GM23338 (cell line): ENCODE measurements at regions not wholly inside any gene's neighbourhood (a gene's known extent, or its start where the extent isn't known, plus 50 kb on each side); places are given as distances from the start of the nearest gene placed in this dataset.

Source experiments
- ATAC-seq: fragments of 200-7000 bp; cut with Tn5 transposase; 3 replicates; pipeline ENCODE4 v1.9.1; 2020
- DNase-seq: peaks from one replicate; pipeline ENCODE4 v3.0.0-alpha.2; 2015; ENCODE audit warnings: low spot score
- H2AFZ ChIP-seq: fragments of 200-600 bp; sonication (generic); 2 replicates; pipeline ENCODE4 v1.8.0; 2016; ENCODE audit warnings: antibody characterized with exemption, mild to moderate bottlenecking, moderate library complexity
- H3F3A ChIP-seq: fragments of 200-600 bp; sonication (generic); replicated peaks from 2 replicates; pipeline ENCODE4 v1.8.0; 2017; ENCODE audit warnings: antibody characterized with exemption, mixed run types, low read depth
- H3K27ac ChIP-seq: fragments of 200-600 bp; sonication (generic); 2 replicates; pipeline ENCODE4 v1.6.1; 2016; ENCODE audit warnings: low read depth
- H3K27me3 ChIP-seq: fragments of 200-600 bp; sonication (generic); 2 replicates; pipeline ENCODE4 v1.8.0; 2016; ENCODE audit warnings: mild to moderate bottlenecking, mixed run types, moderate library complexity; ENCODE audit not compliant: insufficient read depth
- H3K36me3 ChIP-seq: fragments of 200-600 bp; sonication (generic); 2 replicates; pipeline ENCODE4 v1.8.0; 2016; ENCODE audit warnings: mild to moderate bottlenecking; ENCODE audit not compliant: insufficient read depth
- H3K4me1 ChIP-seq: fragments of 200-600 bp; sonication (generic); 2 replicates; pipeline ENCODE4 v1.8.0; 2016; ENCODE audit warnings: mild to moderate bottlenecking, moderate library complexity; ENCODE audit not compliant: insufficient read depth
- H3K4me2 ChIP-seq: fragments of 200-600 bp; sonication (generic); 2 replicates; pipeline ENCODE4 v1.7.1; 2017; ENCODE audit warnings: mixed run types
- H3K4me3 ChIP-seq: fragments of 200-600 bp; sonication (generic); 2 replicates; pipeline ENCODE4 v1.6.1; 2016; ENCODE audit warnings: mixed run types
- H3K79me2 ChIP-seq: fragments of 200-600 bp; sonication (generic); replicated peaks from 2 replicates; pipeline ENCODE4 v1.8.0; 2017; ENCODE audit warnings: mild to moderate bottlenecking; ENCODE audit not compliant: insufficient read depth
- H3K9me2 ChIP-seq: fragments of 200-600 bp; sonication (generic); 2 replicates; pipeline ENCODE4 v1.8.0; 2017; ENCODE audit not compliant: insufficient read depth
- H4K20me1 ChIP-seq: fragments of 200-600 bp; sonication (generic); replicated peaks from 2 replicates; pipeline ENCODE4 v1.8.0; 2017; ENCODE audit warnings: mild to moderate bottlenecking; ENCODE audit not compliant: insufficient read depth
- H3K27ac Mint-ChIP-seq: 2 replicates; pipeline ENCODE4 v1.8.0; 2020; ENCODE audit warnings: inconsistent platforms, mild to moderate bottlenecking, moderate library complexity, mixed read lengths
- H3K27me3 Mint-ChIP-seq: 3 replicates; pipeline ENCODE4 v1.8.0; 2022; ENCODE audit warnings: low read depth, mild to moderate bottlenecking, moderate library complexity, mixed read lengths, inconsistent platforms; ENCODE audit not compliant: insufficient read depth, poor library complexity
- H3K36me3 Mint-ChIP-seq: 3 replicates; pipeline ENCODE4 v1.8.0; 2021; ENCODE audit warnings: low read depth, mild to moderate bottlenecking, inconsistent platforms, moderate library complexity, mixed read lengths
- H3K4me1 Mint-ChIP-seq: 3 replicates; pipeline ENCODE4 v1.8.0; 2020; ENCODE audit warnings: mild to moderate bottlenecking, inconsistent platforms, mixed read lengths
- H3K4me3 Mint-ChIP-seq: 3 replicates; pipeline ENCODE4 v1.8.0; 2021; ENCODE audit warnings: moderate library complexity, mild to moderate bottlenecking, inconsistent platforms, mixed read lengths
- H3K9me3 Mint-ChIP-seq: 3 replicates; pipeline ENCODE4 v1.8.0; 2020; ENCODE audit warnings: moderate library complexity, mild to moderate bottlenecking, inconsistent platforms, mixed read lengths
- CREB1 ChIP-seq: fragments of 250-450 bp; sonication (Bioruptor Pico); IDR thresholded peaks from 2 replicates; pipeline ENCODE4 v1.5.0; 2020; ENCODE audit warnings: low read depth, mild to moderate bottlenecking, moderate library complexity
- CTCF ChIP-seq, 2 experiments: fragments of 200-600 bp in 1 of 2; sonication (generic) in 1 of 2; conservative IDR thresholded peaks; 2 replicates each; pipeline versions ENCODE4 v1.5.1 to v1.6.1; 2016 to 2017; ENCODE audit warnings: antibody characterized with exemption in 2 of 2, low read depth in 2 of 2, mild to moderate bottlenecking in 2 of 2, moderate library complexity in 1 of 2
- ETS1 ChIP-seq: IDR thresholded peaks from 2 replicates; pipeline ENCODE4 v1.6.1; 2016; ENCODE audit warnings: antibody characterized with exemption
- EZH2 ChIP-seq: fragments of 200-600 bp; sonication (generic); IDR thresholded peaks from one replicate; pipeline ENCODE4 v1.8.0; 2017; ENCODE audit warnings: antibody characterized with exemption, mild to moderate bottlenecking, low read depth; ENCODE audit not compliant: unreplicated experiment
- EZH2phosphoT487 ChIP-seq: fragments of 200-600 bp; sonication (generic); IDR thresholded peaks from one replicate; pipeline ENCODE4 v1.8.1; 2018; ENCODE audit warnings: antibody characterized with exemption; ENCODE audit not compliant: unreplicated experiment
- JUNB ChIP-seq: IDR thresholded peaks from one replicate; pipeline ENCODE4 v1.6.1; 2016; ENCODE audit warnings: antibody characterized with exemption; ENCODE audit not compliant: unreplicated experiment
- NANOG ChIP-seq: IDR thresholded peaks from 2 replicates; pipeline ENCODE4 v1.6.1; 2016; ENCODE audit warnings: antibody characterized with exemption, borderline replicate concordance
- POLR2AphosphoS5 ChIP-seq: IDR thresholded peaks from 2 replicates; pipeline ENCODE4 v1.6.1; 2016; ENCODE audit warnings: antibody characterized with exemption, low read depth
- REST ChIP-seq: IDR thresholded peaks from one replicate; pipeline ENCODE4 v1.6.1; 2018; ENCODE audit warnings: antibody characterized with exemption; ENCODE audit not compliant: unreplicated experiment
- STAT1 ChIP-seq: IDR thresholded peaks from one replicate; pipeline ENCODE4 v1.6.1; 2016; ENCODE audit warnings: antibody characterized with exemption; ENCODE audit not compliant: unreplicated experiment
- ZNF114 ChIP-seq: fragments of 250-450 bp; sonication (Bioruptor Pico); IDR thresholded peaks from 2 replicates; pipeline ENCODE4 v1.5.0; 2020; ENCODE audit warnings: mild to moderate bottlenecking, moderate library complexity
- ZNF331 ChIP-seq: fragments of 250-450 bp; sonication (Bioruptor Pico); IDR thresholded peaks from 2 replicates; pipeline ENCODE4 v1.5.0; 2020; ENCODE audit warnings: low read depth, mild to moderate bottlenecking, moderate library complexity
- ZNF462 ChIP-seq: fragments of 250-450 bp; sonication (Bioruptor Pico); IDR thresholded peaks from 2 replicates; pipeline ENCODE4 v1.5.0; 2020; ENCODE audit warnings: mild to moderate bottlenecking, moderate library complexity

- H3K27ac ChIP-seq, result no peak overlapping the region
- no peaks in the 10 kb centered on the region for H3K36me3 ChIP-seq
- H3K27me3 Mint-ChIP-seq, result no peaks in the 10 kb centered on the region
- no peak overlapping the region for H3K4me2 ChIP-seq
- H3K4me3 Mint-ChIP-seq, result no peak overlapping the region
- no peak overlapping the region for H3K27ac Mint-ChIP-seq
- H3K9me2 ChIP-seq, result peaks cover 31% of the 10 kb centered on the region; the same call in 1 of the 2 replicates
- DNase-seq (no peak), ATAC-seq (no peak)
- peaks cover 6% of the 10 kb centered on the region for H3K4me1 ChIP-seq
- no peak overlapping the region for H2AFZ ChIP-seq
- no peak overlapping the region for H3K4me3 ChIP-seq
- no peaks in the 10 kb centered on the region; the same call in 2 of the 3 replicates for H3K36me3 Mint-ChIP-seq
- H3K27me3 ChIP-seq, result no peaks in the 10 kb centered on the region
- no peaks in the 10 kb centered on the region for H3K9me3 Mint-ChIP-seq
- no peaks in the 10 kb centered on the region for H4K20me1 ChIP-seq
- no peak for TF ChIP-seq ZNF114 (CRISPR knock-in tag)
- no peak for TF ChIP-seq NANOG
- no peak for TF ChIP-seq CREB1 (CRISPR knock-in tag)
- TF ChIP-seq CTCF (conservative IDR thresholded peaks at IDR 0.05; ENCODE audit: low read depth in 2 of 2), result no peak
- TF ChIP-seq EZH2phosphoT487, result no peak
- TF ChIP-seq ZNF462 (CRISPR knock-in tag), result no peak
- TF ChIP-seq ETS1, result no peak
- no peak for TF ChIP-seq STAT1
- no peak for TF ChIP-seq ZNF331 (CRISPR knock-in tag)
- TF ChIP-seq EZH2, result no peak
- no peak for TF ChIP-seq JUNB
- no peak for TF ChIP-seq POLR2AphosphoS5
- TF ChIP-seq REST, result no peak
- H3K4me1 Mint-ChIP-seq, result peaks cover 22% of the 10 kb centered on the region
- no peaks in the 10 kb centered on the region for H3F3A ChIP-seq
- H3K79me2 ChIP-seq, result no peaks in the 10 kb centered on the region
Measured at GRCh38 chr2:22947741-22948140, 437.2 kb upstream of the KLHL29 start.
